ENCODE measurements at regions not wholly inside any gene's neighbourhood (a gene's known extent, or its start where the extent isn't known, plus 50 kb on each side); places are given as distances from the start of the nearest gene placed in this dataset.

GRCh38 chr5:5667136-5667554 lies 244.7 kb downstream of the ICE1 start:
- no peak overlapping the region for H2AFZ ChIP-seq (ENCODE audit: low read length)
- H3K23ac ChIP-seq (ENCODE audit: insufficient read length, low read depth, low read length) = no peak overlapping the region
- H4K20me1 ChIP-seq (ENCODE audit: control insufficient read depth, insufficient read depth, insufficient read length) = no peaks in the 10 kb centered on the region
- Mint-ChIP-seq H3K36me3 (ENCODE audit: insufficient read depth in 1 of 3, low read depth in 3 of 3) (peaks cover 0 to 2% (median 0%) of the 10 kb centered on the region in 3 experiments; a peak in 1 of 7 replicates), H3K27ac (peak overlapping the region in 1 of 3 experiments; percentile 63; a peak in 2 of 7 replicates), H3K27me3 (ENCODE audit: low read depth) (no peaks in the 10 kb centered on the region), H3K4me3 (no peak overlapping the region), H3K4me1 (peaks cover 39 to 49% of the 10 kb centered on the region in 2 experiments), H3K9me3 (peaks cover 0 to 2% of the 10 kb centered on the region in 2 experiments; a peak in 2 of 5 replicates)
- no peak overlapping the region for H4K8ac ChIP-seq (replicated peaks; ENCODE audit: insufficient read length, low read depth, low read length)
- WGBS (ENCODE audit: extremely low coverage, insufficient read length, low lambda C conversion rate) = no CpG with 5 or more reads among the region's 3 CpGs
- no peak overlapping the region for H3K14ac ChIP-seq (ENCODE audit: insufficient read depth, low read length)
- no peak overlapping the region for H3K18ac ChIP-seq (ENCODE audit: insufficient read length, low read depth, low read length)
- H3K27me3 ChIP-seq (ENCODE audit: insufficient read depth, low read length) = no peaks in the 10 kb centered on the region
- TF ChIP-seq, protein P1, sequence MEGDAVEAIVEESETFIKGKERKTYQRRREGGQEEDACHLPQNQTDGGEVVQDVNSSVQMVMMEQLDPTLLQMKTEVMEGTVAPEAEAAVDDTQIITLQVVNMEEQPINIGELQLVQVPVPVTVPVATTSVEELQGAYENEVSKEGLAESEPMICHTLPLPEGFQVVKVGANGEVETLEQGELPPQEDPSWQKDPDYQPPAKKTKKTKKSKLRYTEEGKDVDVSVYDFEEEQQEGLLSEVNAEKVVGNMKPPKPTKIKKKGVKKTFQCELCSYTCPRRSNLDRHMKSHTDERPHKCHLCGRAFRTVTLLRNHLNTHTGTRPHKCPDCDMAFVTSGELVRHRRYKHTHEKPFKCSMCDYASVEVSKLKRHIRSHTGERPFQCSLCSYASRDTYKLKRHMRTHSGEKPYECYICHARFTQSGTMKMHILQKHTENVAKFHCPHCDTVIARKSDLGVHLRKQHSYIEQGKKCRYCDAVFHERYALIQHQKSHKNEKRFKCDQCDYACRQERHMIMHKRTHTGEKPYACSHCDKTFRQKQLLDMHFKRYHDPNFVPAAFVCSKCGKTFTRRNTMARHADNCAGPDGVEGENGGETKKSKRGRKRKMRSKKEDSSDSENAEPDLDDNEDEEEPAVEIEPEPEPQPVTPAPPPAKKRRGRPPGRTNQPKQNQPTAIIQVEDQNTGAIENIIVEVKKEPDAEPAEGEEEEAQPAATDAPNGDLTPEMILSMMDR (conservative IDR thresholded peaks at IDR 0.05) = no peak
- no peak overlapping the region for H3K4me2 ChIP-seq (ENCODE audit: insufficient read depth, insufficient read length, low read length)
- H3K56ac ChIP-seq (ENCODE audit: insufficient read length, low read depth, low read length) = no peak overlapping the region
- no peaks in the 10 kb centered on the region for H3K79me2 ChIP-seq (ENCODE audit: insufficient read depth, low read length)
- H3T11ph ChIP-seq (ENCODE audit: low read length) = no peak overlapping the region
- no peak overlapping the region for H2AK5ac ChIP-seq (ENCODE audit: insufficient read length, low read length)
- no peaks in the 10 kb centered on the region for H3K23me2 ChIP-seq (ENCODE audit: insufficient read length, low read depth, low read length, poor library complexity, severe bottlenecking)
- no peak for DNase-seq
- H2BK5ac ChIP-seq (ENCODE audit: insufficient read length, low read length) = no peak overlapping the region
- no peak overlapping the region for H4K91ac ChIP-seq (ENCODE audit: insufficient read length, low read depth, low read length)
- H2BK20ac ChIP-seq (ENCODE audit: low read depth, low read length, poor library complexity, severe bottlenecking) = no peak overlapping the region
- no peak overlapping the region for H2BK120ac ChIP-seq (ENCODE audit: low read depth, low read length, poor library complexity, severe bottlenecking)
- H3K9ac ChIP-seq (ENCODE audit: extremely low read depth, insufficient read length, low read length) = no peak overlapping the region
- peaks cover 9% of the 10 kb centered on the region for H3K4me1 ChIP-seq (ENCODE audit: insufficient read depth, low read length)
- no peak overlapping the region for H4K5ac ChIP-seq (ENCODE audit: insufficient read length, low read depth, low read length)
- H2BK15ac ChIP-seq (ENCODE audit: low read depth, low read length) = no peak overlapping the region
- no peak overlapping the region for H2BK12ac ChIP-seq (ENCODE audit: insufficient read length, low read depth, low read length)
- H3K9me3 ChIP-seq (ENCODE audit: control insufficient read depth, low read depth, low read length) = no peaks in the 10 kb centered on the region
- no peak overlapping the region for H3K27ac ChIP-seq (ENCODE audit: insufficient read length, low read depth, low read length)
- H3K4ac ChIP-seq (ENCODE audit: low read depth, low read length) = no peak overlapping the region
- no peaks in the 10 kb centered on the region for H3K79me1 ChIP-seq (ENCODE audit: insufficient read depth, low read depth, low read length, poor library complexity, severe bottlenecking)
